WTC11 (cell line): ENCODE measurements at regions not wholly inside any gene's neighbourhood (a gene's known extent, or its start where the extent isn't known, plus 50 kb on each side); places are given as distances from the start of the nearest gene placed in this dataset.

Experiments used
- ATAC-seq: fragments of 200-7000 bp; cut with Tn5 transposase; 2 replicates; pipeline ENCODE4 v1.10.0; 2021; ENCODE audit warnings: mild to moderate bottlenecking, moderate library complexity
- CTCF ChIA-PET: fragments of 300-600 bp; sonication (Branson Sonifier 250); formaldehyde crosslinking; loops from one replicate; lab custom pipeline; 2021; ENCODE audit warnings: antibody characterized with exemption; lab: Charles Lee
- POLR2A ChIA-PET: fragments of 350-600 bp; sonication (Branson Sonifier 250); formaldehyde crosslinking; loops from one replicate; lab custom pipeline; 2021; ENCODE audit warnings: antibody characterized with exemption; lab: Charles Lee
- DNase-seq: peaks from one replicate; pipeline ENCODE4 v3.0.0; 2021; ENCODE audit warnings: low spot score
- H3K27ac Mint-ChIP-seq: 2 replicates; pipeline ENCODE4 v1.8.0; 2021; ENCODE audit warnings: mixed read lengths
- H3K27me3 Mint-ChIP-seq: 2 replicates; pipeline ENCODE4 v1.8.0; 2021; ENCODE audit warnings: low read depth, mild to moderate bottlenecking, moderate library complexity, mixed read lengths
- H3K36me3 Mint-ChIP-seq: 2 replicates; pipeline ENCODE4 v1.8.0; 2021; ENCODE audit warnings: mixed read lengths
- H3K4me1 Mint-ChIP-seq: 2 replicates; pipeline ENCODE4 v1.8.0; 2022; ENCODE audit warnings: mixed read lengths
- H3K4me3 Mint-ChIP-seq: 2 replicates; pipeline ENCODE4 v1.8.0; 2021; ENCODE audit warnings: mild to moderate bottlenecking, moderate library complexity, mixed read lengths
- H3K9me3 Mint-ChIP-seq: 2 replicates; pipeline ENCODE4 v1.8.0; 2021; ENCODE audit warnings: mixed read lengths
- ATF1 ChIP-seq: sonication (generic); formaldehyde crosslinking; IDR thresholded peaks from 2 replicates; pipeline ENCODE4 v1.8.1; 2023; ENCODE audit warnings: mild to moderate bottlenecking, moderate library complexity, missing genetic modification reagents
- CBFB ChIP-seq: sonication (generic); formaldehyde crosslinking; IDR thresholded peaks from 2 replicates; pipeline ENCODE4 v1.8.1; 2022; ENCODE audit warnings: mild to moderate bottlenecking, low read depth, missing genetic modification reagents
- FOXJ3 ChIP-seq: sonication (generic); formaldehyde crosslinking; IDR thresholded peaks from 2 replicates; pipeline ENCODE4 v1.9.0; 2021; ENCODE audit warnings: missing genetic modification reagents, mild to moderate bottlenecking, borderline replicate concordance
- FOXP1 ChIP-seq: sonication (generic); formaldehyde crosslinking; IDR thresholded peaks from 2 replicates; pipeline ENCODE4 v1.8.0; 2022; ENCODE audit warnings: missing genetic modification reagents, mild to moderate bottlenecking, moderate library complexity, borderline replicate concordance
- MYBL2 ChIP-seq: sonication (generic); formaldehyde crosslinking; IDR thresholded peaks from 2 replicates; pipeline ENCODE4 v1.8.1; 2023; ENCODE audit warnings: mild to moderate bottlenecking, moderate library complexity, missing genetic modification reagents
- NFE2L1 ChIP-seq: sonication (generic); formaldehyde crosslinking; IDR thresholded peaks from 2 replicates; pipeline ENCODE4 v1.8.1; 2023; ENCODE audit warnings: missing genetic modification reagents
- RORB ChIP-seq: fragments of 250-450 bp; sonication (Bioruptor Pico); IDR thresholded peaks from 2 replicates; pipeline ENCODE4 v1.9.0; 2021; ENCODE audit warnings: mild to moderate bottlenecking
- TEAD4 ChIP-seq: sonication (generic); formaldehyde crosslinking; IDR thresholded peaks from 2 replicates; pipeline ENCODE4 v1.8.0; 2022; ENCODE audit warnings: mild to moderate bottlenecking, missing genetic modification reagents
- ZNF317 ChIP-seq: sonication (generic); formaldehyde crosslinking; IDR thresholded peaks from 2 replicates; pipeline ENCODE4 v1.8.1; 2023; ENCODE audit warnings: low read depth, mild to moderate bottlenecking, moderate library complexity, missing genetic modification reagents, borderline replicate concordance
- ZNF671 ChIP-seq: fragments of 250-450 bp; sonication (Bioruptor Pico); IDR thresholded peaks from 2 replicates; pipeline ENCODE4 v1.8.0; 2021; ENCODE audit warnings: mild to moderate bottlenecking
- TF ChIP-seq, protein P1 (sequence below): sonication (generic); formaldehyde crosslinking; IDR thresholded peaks from 2 replicates; pipeline ENCODE4 v1.8.1; 2022; ENCODE audit warnings: low read depth, mild to moderate bottlenecking, moderate library complexity, missing genetic modification reagents, borderline replicate concordance
- TF ChIP-seq, protein P2 (sequence below): fragments of 250-450 bp; sonication (Bioruptor Pico); IDR thresholded peaks from 2 replicates; pipeline ENCODE4 v1.8.0; 2021; ENCODE audit warnings: mild to moderate bottlenecking
- TF ChIP-seq, protein P3 (sequence below): sonication (generic); formaldehyde crosslinking; IDR thresholded peaks from 2 replicates; pipeline ENCODE4 v1.8.0; 2022; ENCODE audit warnings: mild to moderate bottlenecking, missing genetic modification reagents
- TF ChIP-seq, protein P4 (sequence below): sonication (generic); formaldehyde crosslinking; conservative IDR thresholded peaks from 2 replicates; pipeline ENCODE4 v1.8.1; 2023; ENCODE audit warnings: mild to moderate bottlenecking, low read depth, missing genetic modification reagents, moderate library complexity
- TF ChIP-seq, protein P5 (sequence below): sonication (generic); formaldehyde crosslinking; IDR thresholded peaks from 2 replicates; pipeline ENCODE4 v1.8.0; 2022; ENCODE audit warnings: missing genetic modification reagents
- TF ChIP-seq, protein P6 (sequence below): sonication (generic); formaldehyde crosslinking; IDR thresholded peaks from 2 replicates; pipeline ENCODE4 v1.8.1; 2022; ENCODE audit warnings: mild to moderate bottlenecking, missing genetic modification reagents, moderate library complexity, borderline replicate concordance

DNA sequence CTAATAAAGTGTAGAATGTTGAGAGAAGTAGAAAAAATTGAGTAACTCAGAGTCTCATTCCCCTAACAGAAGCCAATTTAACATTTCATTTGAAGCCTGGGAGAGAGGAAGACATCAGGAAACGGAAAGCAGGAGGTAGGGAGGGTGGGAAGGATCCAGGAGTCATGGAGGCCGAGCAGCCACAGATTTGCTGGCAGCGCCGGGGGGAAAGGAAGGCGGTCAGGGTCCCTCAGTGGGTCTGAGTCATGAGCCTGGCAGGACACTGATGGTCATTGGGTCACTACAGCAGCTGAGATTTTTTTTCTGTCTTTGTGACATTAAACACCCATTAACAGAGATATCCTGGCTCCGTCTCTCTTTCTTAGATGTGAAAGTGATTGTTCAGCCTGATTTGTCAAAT lies 248.1 kb downstream of the EFNB2 start (continued):
- TF ChIP-seq, protein P1, sequence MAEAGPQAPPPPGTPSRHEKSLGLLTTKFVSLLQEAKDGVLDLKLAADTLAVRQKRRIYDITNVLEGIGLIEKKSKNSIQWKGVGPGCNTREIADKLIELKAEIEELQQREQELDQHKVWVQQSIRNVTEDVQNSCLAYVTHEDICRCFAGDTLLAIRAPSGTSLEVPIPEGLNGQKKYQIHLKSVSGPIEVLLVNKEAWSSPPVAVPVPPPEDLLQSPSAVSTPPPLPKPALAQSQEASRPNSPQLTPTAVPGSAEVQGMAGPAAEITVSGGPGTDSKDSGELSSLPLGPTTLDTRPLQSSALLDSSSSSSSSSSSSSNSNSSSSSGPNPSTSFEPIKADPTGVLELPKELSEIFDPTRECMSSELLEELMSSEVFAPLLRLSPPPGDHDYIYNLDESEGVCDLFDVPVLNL (CRISPR knock-in tag), result no peak
- TF ChIP-seq, protein P2, sequence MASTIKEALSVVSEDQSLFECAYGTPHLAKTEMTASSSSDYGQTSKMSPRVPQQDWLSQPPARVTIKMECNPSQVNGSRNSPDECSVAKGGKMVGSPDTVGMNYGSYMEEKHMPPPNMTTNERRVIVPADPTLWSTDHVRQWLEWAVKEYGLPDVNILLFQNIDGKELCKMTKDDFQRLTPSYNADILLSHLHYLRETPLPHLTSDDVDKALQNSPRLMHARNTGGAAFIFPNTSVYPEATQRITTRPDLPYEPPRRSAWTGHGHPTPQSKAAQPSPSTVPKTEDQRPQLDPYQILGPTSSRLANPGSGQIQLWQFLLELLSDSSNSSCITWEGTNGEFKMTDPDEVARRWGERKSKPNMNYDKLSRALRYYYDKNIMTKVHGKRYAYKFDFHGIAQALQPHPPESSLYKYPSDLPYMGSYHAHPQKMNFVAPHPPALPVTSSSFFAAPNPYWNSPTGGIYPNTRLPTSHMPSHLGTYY (CRISPR knock-in tag), result no peak
- TF ChIP-seq ATF1, result no peak
- no peak for TF ChIP-seq MYBL2 (CRISPR knock-in tag)
- no peak for TF ChIP-seq RORB (CRISPR knock-in tag)

DNA sequence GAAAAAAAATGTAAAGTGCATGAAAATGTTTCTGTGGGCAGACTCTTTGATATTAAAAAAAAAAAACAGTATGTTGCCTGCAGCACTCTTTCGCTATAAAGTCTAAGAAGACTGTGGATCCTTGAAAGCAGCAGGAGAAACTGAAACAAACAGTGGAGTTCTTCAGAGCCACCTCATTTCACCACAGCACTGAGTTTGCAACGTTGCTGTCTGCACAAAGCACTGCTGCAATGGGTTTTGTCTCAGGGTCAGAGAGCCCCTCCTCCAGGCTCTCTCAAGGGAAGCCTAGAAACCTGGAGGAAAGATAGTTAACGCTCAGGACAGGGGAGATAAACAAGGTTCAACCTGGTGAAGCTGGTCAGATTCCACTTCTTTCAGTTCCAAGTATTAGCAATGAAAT lies 248.7 kb downstream of the EFNB2 start:
- POLR2A ChIA-PET, result no interaction called here
- peaks cover 15% of the 10 kb centered on the region for H3K4me1 Mint-ChIP-seq
- H3K27ac Mint-ChIP-seq, result no peak overlapping the region
- no peak overlapping the region for H3K4me3 Mint-ChIP-seq
- ATAC-seq (peak; percentile 91), DNase-seq (peak; percentile 16)
- H3K27me3 Mint-ChIP-seq, result no peaks in the 10 kb centered on the region
- CTCF ChIA-PET, result no interaction called here
- no peaks in the 10 kb centered on the region for H3K36me3 Mint-ChIP-seq
- no peak for TF ChIP-seq FOXJ3
- no peak for TF ChIP-seq TEAD4 (CRISPR knock-in tag)
- no peak for TF ChIP-seq ZNF671
- TF ChIP-seq ZNF317 (CRISPR knock-in tag), result no peak
- TF ChIP-seq FOXP1 (CRISPR knock-in tag), result no peak
- TF ChIP-seq, protein P3, sequence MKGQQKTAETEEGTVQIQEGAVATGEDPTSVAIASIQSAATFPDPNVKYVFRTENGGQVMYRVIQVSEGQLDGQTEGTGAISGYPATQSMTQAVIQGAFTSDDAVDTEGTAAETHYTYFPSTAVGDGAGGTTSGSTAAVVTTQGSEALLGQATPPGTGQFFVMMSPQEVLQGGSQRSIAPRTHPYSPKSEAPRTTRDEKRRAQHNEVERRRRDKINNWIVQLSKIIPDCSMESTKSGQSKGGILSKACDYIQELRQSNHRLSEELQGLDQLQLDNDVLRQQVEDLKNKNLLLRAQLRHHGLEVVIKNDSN, result no peak
- TF ChIP-seq NFE2L1 (CRISPR knock-in tag), result no peak
- no peak for TF ChIP-seq CBFB (CRISPR knock-in tag)
- H3K9me3 Mint-ChIP-seq, result 0 out of 2 replicates have a peak, but pooled peaks cover 13% of the 10 kb centered on the region

DNA sequence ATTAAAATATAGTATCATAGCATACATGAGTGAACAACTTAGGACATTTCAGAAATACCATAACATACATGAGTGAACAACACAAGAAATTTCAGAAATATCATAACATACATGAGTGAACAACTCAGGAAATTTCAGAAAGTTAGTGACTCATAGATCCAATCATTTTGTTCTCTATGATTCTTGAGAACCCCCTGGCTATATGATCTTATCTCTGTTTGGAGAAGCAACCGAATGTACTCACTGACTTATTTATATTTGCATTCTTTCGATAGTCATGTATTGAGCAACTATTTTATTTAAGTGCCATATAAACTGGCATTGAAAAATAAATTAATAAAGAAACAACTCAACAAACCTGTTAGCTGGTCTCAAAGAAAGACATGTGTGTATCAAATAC lies 251.1 kb downstream of the EFNB2 start:
- CTCF ChIA-PET, result no interaction called here
- peaks cover 13% of the 10 kb centered on the region for H3K4me1 Mint-ChIP-seq
- H3K36me3 Mint-ChIP-seq, result no peaks in the 10 kb centered on the region
- TF ChIP-seq, protein P4, sequence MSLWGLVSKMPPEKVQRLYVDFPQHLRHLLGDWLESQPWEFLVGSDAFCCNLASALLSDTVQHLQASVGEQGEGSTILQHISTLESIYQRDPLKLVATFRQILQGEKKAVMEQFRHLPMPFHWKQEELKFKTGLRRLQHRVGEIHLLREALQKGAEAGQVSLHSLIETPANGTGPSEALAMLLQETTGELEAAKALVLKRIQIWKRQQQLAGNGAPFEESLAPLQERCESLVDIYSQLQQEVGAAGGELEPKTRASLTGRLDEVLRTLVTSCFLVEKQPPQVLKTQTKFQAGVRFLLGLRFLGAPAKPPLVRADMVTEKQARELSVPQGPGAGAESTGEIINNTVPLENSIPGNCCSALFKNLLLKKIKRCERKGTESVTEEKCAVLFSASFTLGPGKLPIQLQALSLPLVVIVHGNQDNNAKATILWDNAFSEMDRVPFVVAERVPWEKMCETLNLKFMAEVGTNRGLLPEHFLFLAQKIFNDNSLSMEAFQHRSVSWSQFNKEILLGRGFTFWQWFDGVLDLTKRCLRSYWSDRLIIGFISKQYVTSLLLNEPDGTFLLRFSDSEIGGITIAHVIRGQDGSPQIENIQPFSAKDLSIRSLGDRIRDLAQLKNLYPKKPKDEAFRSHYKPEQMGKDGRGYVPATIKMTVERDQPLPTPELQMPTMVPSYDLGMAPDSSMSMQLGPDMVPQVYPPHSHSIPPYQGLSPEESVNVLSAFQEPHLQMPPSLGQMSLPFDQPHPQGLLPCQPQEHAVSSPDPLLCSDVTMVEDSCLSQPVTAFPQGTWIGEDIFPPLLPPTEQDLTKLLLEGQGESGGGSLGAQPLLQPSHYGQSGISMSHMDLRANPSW (CRISPR knock-in tag), result no peak
- 0 out of 2 replicates have a peak, but pooled peaks cover 12% of the 10 kb centered on the region for H3K9me3 Mint-ChIP-seq
- ATAC-seq, result no peak
- POLR2A ChIA-PET, result no interaction called here
- H3K27ac Mint-ChIP-seq, result no peak overlapping the region
- no peak for DNase-seq
- H3K4me3 Mint-ChIP-seq, result no peak overlapping the region
- H3K27me3 Mint-ChIP-seq, result no peaks in the 10 kb centered on the region

DNA sequence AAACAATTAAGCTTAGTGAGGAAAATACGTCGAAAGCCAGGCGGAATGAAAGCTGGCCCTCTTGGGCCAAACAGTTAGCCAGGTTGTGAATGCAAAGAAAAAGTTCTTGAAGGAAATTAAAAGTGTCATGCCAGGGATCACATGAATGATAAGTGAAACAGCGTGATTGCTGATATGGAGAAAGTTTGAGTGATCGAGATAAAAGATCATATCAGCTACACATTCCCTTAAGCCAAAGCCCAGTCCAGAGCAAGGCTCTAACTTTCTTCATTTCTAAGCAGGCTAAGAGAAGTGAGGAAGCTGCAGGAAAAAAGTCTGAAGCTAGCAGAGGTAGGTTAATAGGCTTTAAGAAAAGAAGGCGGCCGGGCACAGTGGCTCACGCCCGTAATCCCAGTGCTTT lies 254.0 kb downstream of the EFNB2 start:
- H3K27me3 Mint-ChIP-seq, result no peaks in the 10 kb centered on the region
- ChIA-PET POLR2A (no interaction called here), CTCF (no interaction called here)
- TF ChIP-seq, protein P5, sequence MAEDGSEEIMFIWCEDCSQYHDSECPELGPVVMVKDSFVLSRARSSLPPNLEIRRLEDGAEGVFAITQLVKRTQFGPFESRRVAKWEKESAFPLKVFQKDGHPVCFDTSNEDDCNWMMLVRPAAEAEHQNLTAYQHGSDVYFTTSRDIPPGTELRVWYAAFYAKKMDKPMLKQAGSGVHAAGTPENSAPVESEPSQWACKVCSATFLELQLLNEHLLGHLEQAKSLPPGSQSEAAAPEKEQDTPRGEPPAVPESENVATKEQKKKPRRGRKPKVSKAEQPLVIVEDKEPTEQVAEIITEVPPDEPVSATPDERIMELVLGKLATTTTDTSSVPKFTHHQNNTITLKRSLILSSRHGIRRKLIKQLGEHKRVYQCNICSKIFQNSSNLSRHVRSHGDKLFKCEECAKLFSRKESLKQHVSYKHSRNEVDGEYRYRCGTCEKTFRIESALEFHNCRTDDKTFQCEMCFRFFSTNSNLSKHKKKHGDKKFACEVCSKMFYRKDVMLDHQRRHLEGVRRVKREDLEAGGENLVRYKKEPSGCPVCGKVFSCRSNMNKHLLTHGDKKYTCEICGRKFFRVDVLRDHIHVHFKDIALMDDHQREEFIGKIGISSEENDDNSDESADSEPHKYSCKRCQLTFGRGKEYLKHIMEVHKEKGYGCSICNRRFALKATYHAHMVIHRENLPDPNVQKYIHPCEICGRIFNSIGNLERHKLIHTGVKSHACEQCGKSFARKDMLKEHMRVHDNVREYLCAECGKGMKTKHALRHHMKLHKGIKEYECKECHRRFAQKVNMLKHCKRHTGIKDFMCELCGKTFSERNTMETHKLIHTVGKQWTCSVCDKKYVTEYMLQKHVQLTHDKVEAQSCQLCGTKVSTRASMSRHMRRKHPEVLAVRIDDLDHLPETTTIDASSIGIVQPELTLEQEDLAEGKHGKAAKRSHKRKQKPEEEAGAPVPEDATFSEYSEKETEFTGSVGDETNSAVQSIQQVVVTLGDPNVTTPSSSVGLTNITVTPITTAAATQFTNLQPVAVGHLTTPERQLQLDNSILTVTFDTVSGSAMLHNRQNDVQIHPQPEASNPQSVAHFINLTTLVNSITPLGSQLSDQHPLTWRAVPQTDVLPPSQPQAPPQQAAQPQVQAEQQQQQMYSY, result no peak
- TF ChIP-seq, protein P6, sequence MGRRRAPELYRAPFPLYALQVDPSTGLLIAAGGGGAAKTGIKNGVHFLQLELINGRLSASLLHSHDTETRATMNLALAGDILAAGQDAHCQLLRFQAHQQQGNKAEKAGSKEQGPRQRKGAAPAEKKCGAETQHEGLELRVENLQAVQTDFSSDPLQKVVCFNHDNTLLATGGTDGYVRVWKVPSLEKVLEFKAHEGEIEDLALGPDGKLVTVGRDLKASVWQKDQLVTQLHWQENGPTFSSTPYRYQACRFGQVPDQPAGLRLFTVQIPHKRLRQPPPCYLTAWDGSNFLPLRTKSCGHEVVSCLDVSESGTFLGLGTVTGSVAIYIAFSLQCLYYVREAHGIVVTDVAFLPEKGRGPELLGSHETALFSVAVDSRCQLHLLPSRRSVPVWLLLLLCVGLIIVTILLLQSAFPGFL, result no peak

More for the DNA sequence above, 254.0 kb downstream of the EFNB2 start:
- Mint-ChIP-seq H3K36me3 (no peaks in the 10 kb centered on the region), H3K27ac (no peak overlapping the region; the same call in 1 of the 2 replicates), H3K4me1 (peaks cover 14% of the 10 kb centered on the region), H3K9me3 (0 out of 2 replicates have a peak, but pooled peaks cover 4% of the 10 kb centered on the region), H3K4me3 (no peak overlapping the region)
- ATAC-seq (no peak), DNase-seq (no peak)
